ENCODE measurements at regions not wholly inside any gene's neighbourhood (a gene's known extent, or its start where the extent isn't known, plus 50 kb on each side); places are given as distances from the start of the nearest gene placed in this dataset.

GRCh38 chr6:48706310-48706709 is 595.3 kb upstream of the PTCHD4 start:
- TF ChIP-seq PATZ1 (CRISPR knock-in tag; IDR thresholded peaks at IDR 0.05; ENCODE audit: borderline replicate concordance) (no peak), ESRRG (CRISPR knock-in tag; IDR thresholded peaks at IDR 0.05) (no peak), BACH2 (CRISPR knock-in tag; IDR thresholded peaks at IDR 0.05; ENCODE audit: borderline replicate concordance) (no peak), TOX (CRISPR knock-in tag; IDR thresholded peaks at IDR 0.05; ENCODE audit: borderline replicate concordance) (no peak), TCF4 (CRISPR knock-in tag; IDR thresholded peaks at IDR 0.05; ENCODE audit: borderline replicate concordance) (no peak), RARB (CRISPR knock-in tag; IDR thresholded peaks at IDR 0.05) (no peak), PPARA (CRISPR knock-in tag; IDR thresholded peaks at IDR 0.05; ENCODE audit: borderline replicate concordance) (no peak), ZFP3 (CRISPR knock-in tag; IDR thresholded peaks at IDR 0.05) (no peak), CREB5 (CRISPR knock-in tag; IDR thresholded peaks at IDR 0.05; ENCODE audit: low read depth) (no peak), ZFP30 (CRISPR knock-in tag; IDR thresholded peaks at IDR 0.05) (no peak)

Measured in SK-N-SH treated with all-trans-retinoic acid at 6 μM for 48 hours (cell line).